NCI-H345 (cell line): ENCODE measurements at regions not wholly inside any gene's neighbourhood (a gene's known extent, or its start where the extent isn't known, plus 50 kb on each side); places are given as distances from the start of the nearest gene placed in this dataset.

Experiments used
- DNase-seq: peaks from one replicate; lab custom pipeline; 2025; lab: John Stamatoyannopoulos, UW

DNA sequence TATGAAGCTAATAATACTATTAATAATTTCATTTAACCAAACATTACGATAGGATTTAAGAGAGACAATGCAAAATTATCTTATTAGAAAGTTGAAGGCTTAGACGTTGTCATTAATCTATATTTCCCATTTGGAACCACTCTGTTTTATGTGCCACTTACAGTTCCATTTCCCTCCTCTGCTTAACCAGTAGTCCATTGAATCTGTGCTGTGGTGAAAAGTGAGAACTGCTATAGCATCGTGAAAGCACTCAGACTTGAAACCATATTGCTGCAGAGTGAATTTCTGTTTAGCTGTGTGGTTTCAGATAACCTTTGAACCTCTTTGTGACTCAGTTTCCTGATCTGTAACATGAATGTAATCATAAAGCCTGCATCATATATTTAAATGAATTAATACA, 2304.5 kb downstream of the MAT2B start:
- no peak for DNase-seq

GRCh38 chr5:165829504-165829903, 2324.1 kb downstream of the MAT2B start:
- no peak for DNase-seq

DNA sequence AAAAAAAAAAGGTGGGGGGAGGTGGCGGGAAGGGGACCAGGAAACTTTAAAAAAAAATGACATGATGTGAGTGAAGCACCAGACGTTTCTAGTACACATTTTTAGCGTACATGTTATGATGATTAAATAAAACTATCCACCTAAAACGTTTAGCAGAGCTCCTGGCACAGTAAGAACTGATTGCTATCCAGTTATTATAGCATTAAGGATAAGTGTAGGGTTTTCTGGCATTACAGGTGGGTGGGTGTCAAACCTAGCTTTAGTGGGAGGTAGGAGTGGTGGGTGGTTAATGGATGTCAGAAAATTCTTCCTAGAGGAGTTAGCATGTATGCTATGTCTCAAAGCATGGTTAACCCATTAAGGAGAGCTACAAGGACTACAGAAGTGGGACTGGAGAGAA, 2329.5 kb downstream of the MAT2B start:
- no peak for DNase-seq

DNA sequence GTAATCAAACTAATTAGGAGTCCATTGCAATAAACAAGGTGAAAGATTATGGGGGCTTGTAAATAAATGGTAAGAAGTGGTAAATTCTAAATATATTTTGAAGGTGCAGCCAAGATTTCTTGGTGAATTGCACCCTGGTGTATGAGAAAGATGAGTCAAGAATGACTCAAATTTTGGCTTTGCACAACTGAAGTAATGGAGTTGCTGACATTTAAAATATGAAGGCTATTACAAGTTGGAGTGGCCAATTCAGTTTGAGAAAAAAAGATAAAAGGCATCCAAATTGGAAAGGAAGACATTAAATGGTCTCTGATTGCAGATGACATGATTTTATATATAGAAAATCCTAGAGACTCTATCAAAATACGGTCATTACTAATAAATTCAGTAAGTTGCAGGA, 2330.6 kb downstream of the MAT2B start:
- DNase-seq: no peak

DNA sequence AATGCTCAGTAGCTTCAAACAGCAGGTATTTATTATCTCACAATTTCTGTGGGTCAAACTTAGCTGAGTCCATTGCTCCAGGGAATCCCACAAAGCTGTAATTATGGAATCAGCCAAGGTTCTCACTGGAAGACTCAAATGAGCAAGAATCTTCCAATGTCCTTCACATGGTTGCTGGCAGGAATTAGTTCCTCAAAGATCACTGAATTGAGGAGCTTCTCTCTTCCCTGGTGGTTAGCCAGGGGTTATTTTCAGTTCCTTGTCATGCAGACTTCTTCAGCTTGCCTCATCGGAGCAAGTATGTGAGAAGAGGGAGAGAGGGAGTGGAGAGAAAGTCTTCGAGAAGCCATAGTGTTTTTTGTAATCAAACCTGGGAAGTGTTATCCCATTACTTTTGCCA, 2331.9 kb downstream of the MAT2B start:
- no peak for DNase-seq

GRCh38 chr5:165844571-165844970, 2339.2 kb downstream of the MAT2B start:
- no peak for DNase-seq

- no peak for DNase-seq
Measured at GRCh38 chr5:165858118-165858517, 2352.7 kb downstream of the MAT2B start.

GRCh38 chr5:165859251-165859650, 2353.8 kb downstream of the MAT2B start:
- no peak for DNase-seq

GRCh38 chr5:165863239-165863638, 2357.8 kb downstream of the MAT2B start:
- no peak for DNase-seq

DNA sequence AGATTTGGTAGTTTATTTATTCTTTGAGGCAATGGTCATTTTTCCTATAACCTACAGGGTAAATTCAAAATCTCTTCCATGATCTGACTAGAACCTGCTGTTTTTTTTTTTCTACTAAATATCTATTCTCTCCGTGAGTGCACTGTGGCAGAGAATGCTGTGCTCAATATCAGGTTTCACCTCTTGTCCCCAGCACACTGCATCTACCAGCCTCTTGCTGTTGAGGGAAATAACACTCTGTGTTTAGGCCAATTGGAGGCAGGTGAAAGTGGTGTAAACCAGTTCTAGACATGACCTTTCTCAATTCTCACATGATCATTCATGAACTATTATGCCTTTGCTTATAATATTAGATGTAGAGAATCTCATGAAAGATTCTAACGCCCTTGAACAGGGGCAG, 2365.9 kb downstream of the MAT2B start:
- DNase-seq: no peak

- DNase-seq: no peak
Measured at GRCh38 chr5:165874851-165875250, 2369.4 kb downstream of the MAT2B start.

DNA sequence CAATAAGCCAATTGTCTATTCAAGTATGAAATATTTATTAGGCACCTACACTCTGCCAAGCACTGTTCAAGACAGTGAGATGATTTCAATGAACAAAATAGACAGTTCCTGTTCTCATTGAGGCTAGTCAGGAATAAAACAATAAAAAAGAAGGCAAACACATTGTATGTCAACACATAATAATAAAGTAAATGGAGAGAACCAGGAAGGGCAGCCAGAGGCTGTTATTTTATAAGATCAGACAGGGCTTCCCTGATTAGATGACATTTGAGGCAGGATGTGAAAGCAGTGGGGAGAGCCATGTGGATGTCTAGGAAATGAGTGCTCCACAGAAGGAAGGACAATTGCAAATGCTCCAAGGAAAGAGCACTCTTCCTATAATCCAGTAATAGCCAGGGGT, 2371.1 kb downstream of the MAT2B start:
- DNase-seq: no peak

- DNase-seq: no peak
Measured at GRCh38 chr5:165877475-165877874, 2372.1 kb downstream of the MAT2B start.

- no peak for DNase-seq
Measured at GRCh38 chr5:165881259-165881658, 2375.8 kb downstream of the MAT2B start.

GRCh38 chr5:165882099-165882498, 2376.7 kb downstream of the MAT2B start:
- no peak for DNase-seq

DNA sequence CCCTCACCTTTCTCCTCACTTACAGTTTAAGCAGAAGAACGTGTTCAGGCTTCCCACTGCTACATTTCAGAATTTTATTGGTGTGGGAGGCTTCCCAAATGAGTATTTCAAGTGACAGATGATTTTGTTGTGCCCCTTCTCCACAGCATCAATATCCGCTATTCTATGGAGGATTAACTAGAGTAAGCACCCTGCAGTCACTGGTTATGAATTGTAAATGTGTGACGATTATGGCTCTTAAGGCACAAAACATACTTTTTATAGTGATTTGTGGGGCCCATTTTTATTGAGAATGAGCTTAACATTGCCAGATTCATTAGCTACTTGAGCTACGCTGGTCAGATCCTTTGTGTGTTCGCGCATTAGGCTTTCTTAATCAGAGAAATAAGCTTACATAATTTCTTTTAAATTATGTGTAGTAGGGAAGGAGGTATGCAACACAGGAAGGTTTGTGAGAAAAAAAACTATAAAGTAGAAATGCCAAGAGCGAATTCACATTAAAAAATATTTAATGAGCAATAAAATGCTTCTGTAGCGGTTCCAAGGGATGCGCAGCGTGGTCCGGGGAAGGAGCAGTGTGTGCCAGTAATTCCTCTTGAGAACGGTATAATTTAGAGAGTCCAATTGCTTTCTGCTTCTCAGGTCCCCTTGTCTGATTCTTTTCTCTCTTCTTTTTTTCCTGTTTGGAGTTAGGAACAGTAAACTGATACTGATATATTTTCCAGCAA, 2380.4 kb downstream of the MAT2B start:
- DNase-seq: no peak

GRCh38 chr5:165887147-165887546, 2381.7 kb downstream of the MAT2B start:
- no peak for DNase-seq

DNA sequence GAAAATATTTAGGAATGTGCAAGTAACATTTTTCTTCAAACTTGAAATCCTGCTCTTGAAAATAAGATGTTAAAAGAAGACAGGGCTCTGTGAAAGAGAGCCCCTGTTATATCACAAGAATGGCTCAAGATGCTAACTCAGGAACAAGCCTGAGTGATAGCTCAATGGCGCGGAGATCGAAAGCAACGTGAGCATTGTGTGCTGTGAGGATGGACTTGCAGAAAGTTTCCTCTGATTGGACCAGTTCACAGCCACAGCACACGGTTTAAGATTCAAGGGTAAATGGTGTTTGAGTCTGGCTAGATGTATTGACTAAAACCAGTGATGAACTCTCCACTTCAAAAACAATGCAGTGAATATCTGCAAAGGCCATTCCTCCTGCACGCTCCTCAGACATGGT, 2387.0 kb downstream of the MAT2B start:
- no peak for DNase-seq

DNA sequence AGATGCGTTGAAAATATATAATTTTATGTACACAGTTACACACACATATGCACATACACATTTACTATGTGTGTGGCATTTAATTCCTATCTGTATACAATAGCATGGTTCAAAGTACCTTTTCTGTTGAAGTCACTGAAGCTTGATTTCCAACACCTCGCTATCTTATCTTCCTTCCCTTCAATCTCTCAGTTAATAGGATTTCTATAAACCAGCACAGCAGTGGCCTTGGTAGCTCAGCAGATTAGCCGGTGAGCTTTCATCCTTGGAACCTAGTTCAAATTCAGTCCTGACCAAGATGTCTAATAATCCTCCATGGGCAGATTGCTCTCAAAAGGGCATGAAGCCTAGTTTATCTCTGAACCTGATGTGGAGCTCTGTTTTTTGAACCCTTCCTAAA, 2389.5 kb downstream of the MAT2B start:
- DNase-seq: no peak

DNA sequence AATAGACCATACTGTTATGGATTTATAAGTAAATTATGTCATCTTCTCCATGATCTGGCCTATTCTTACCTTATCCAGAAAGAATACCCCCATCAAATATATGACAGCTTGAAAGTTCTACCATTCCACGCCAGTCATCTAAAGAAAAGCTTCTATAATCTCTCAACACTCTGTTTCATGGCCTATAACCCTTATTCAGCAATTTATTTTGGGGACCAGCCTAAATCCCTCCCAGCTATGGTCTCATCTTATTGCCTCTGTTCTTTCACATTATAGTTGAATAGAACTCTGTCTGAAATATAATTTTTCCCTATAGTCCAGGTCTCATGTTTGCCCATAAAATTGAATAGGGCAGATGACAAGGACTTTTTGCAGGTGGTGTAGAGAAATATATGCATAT, 2387.6 kb upstream of the WWC1 start:
- no peak for DNase-seq

GRCh38 chr5:165906871-165907270, 2384.6 kb upstream of the WWC1 start:
- DNase-seq: no peak

DNA sequence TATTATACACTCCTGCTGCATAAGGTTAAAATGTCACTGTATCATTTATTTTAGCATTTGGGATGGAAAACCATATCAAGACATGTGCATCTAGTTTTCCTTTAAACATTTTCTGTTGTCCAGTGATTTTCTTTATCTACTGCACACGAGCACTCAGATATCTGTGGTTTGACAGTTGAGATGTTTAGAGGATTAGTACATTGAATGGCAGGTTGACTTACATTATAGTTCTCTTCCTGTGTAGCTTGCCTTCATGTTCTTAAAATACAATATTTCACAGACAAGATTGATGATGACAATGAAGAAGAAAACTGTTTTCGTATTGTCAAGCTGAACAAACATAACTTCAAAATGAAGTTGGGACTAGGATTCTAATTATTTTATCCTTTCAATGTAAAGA, 2378.4 kb upstream of the WWC1 start:
- DNase-seq: no peak

GRCh38 chr5:165914456-165914855, 2377.0 kb upstream of the WWC1 start:
- DNase-seq: no peak

- DNase-seq: no peak
Measured at GRCh38 chr5:165919196-165919595, 2372.2 kb upstream of the WWC1 start.

DNA sequence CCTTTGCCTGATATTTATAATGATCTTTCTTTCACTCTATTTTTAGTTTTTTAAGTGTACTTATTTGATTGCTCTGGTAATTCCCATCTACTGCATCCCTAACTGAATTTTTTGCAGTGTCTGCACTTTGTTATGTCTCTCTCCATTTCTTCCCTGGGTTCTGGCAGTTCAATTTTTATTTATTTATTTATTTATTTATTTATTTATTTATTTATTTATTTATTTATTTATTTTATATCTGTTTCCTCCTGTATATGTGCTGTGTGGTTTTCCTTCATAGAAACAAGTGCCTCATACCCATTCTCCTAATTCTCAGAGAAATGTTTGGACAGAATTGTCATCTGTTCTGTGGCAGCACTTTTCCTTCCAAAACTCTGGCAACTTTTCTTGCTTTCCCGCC, 2370.8 kb upstream of the WWC1 start:
- DNase-seq: no peak
